Fibroblast of skin of right biceps (primary cell): ENCODE measurements at regions not wholly inside any gene's neighbourhood (a gene's known extent, or its start where the extent isn't known, plus 50 kb on each side); places are given as distances from the start of the nearest gene placed in this dataset.
"Not testable (repeated sequence)": the region's sequence is repeated elsewhere in the genome, so short reads cannot be mapped to it uniquely, and the experiment has no call there.

ENCODE experiments used
- DNase-seq: peaks from one replicate; pipeline ENCODE4 v3.0.0-alpha.2; 2013

DNA sequence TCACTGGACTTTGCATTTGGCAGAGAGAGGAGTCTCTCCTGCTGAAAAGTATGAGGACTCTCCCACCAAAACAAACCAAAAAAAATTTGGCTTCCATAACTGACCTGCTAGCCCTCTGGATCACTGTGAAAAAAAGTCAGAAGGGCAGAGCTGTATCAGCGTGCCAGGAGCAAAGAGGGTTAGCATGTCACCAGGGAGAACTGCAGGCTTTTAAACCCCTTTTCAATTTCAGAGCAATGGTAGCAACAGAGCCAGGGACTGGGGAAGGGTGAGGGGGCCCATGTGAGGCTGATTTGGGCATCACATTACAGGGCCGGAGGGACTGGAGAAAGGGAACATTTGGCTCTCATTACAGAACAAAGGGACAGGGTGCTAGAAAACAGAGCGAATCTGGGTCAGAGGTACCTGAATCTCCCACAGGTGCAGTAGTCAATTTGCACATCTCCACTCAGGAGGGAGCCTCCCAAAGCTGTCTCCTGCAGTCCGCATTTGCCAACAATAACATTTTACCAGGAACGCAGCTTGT is 185.7 kb upstream of the EYA4 start:
- no peak for DNase-seq

DNA sequence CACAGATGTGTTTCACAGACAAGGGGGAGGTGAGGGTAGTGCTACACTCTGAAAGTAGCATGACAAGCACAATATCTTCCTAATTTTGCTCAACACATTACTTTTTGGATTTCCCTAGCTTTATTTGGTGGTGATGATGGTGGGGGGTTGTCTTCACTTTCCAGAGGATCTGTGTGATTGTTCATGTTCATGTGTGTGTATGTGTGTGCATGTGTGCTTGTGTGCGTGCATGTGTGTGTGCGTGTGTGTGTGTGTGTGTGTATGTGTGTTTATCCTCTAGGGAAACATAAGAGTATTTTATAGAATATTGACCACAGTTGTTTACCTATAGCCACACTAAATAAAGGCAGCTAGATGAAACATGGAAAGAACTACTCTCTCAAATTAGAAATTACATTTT is 183.8 kb upstream of the EYA4 start:
- no peak for DNase-seq

DNA sequence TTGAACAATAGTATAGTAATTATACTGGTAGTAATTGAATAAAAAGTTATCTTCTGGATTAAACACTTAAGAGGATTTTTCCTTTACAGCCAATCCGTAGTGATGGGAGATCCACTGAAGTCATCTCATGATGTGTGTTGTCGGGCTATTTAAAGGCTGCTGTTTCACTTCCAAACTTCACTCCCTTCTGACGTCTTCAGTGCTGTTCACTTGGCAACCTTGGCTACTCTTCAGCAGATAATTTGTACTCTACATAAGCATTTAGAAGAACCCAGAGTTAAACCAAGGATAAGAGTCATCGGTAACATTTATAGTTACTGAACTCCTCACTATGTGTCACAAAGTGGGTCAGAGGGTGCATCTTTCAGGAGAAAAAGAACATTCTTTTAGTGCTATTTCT is 179.1 kb upstream of the EYA4 start:
- DNase-seq = peak; percentile 28

DNA sequence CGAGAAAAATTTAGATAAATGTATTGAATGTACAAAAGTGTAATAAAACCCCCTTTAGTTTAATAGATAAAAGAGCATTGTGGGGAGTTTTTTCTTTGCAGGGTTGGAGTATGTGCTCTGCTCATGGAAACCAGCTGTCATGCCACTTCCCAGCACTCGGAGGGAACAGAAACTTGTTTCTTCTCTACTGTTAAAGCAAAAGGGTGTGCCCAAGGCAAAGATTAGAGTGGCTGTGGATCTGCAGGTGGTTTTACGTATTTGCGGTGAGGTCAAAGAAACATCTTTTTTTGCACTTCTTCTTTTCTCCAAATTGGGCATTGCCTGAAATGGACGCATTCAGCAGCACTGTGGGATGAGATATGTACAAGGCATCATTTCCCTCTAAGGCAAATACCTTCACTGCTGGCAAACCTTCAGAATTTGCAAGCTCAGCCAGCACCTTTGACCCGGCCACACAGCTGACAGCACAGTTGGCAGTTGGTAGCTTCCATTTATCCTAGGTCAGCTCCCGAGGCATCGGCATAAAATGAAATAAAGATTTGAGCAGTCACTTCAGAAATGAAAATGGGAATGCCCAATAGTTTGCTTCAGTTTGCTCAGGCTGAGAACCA is 178.4 kb upstream of the EYA4 start:
- DNase-seq = no peak

DNA sequence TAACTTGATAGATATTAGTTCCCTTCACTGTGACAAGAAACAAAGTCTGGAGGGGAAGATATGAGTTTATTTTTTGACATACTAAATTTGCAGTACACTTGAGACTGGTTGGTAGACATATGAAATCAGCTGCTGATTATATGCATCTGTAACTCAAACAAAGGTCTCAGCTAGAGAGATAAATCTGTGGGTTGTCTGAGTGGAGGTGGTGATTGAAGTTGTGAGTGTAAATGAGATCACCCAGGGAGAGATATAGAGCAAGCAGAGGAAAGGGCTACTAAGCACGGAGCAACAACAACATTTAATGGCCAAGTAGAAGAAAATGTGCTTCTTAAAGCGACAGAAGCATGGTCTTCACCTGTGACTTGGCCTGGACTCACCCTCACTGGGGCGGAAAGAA is 173.2 kb upstream of the EYA4 start:
- no peak for DNase-seq

DNA sequence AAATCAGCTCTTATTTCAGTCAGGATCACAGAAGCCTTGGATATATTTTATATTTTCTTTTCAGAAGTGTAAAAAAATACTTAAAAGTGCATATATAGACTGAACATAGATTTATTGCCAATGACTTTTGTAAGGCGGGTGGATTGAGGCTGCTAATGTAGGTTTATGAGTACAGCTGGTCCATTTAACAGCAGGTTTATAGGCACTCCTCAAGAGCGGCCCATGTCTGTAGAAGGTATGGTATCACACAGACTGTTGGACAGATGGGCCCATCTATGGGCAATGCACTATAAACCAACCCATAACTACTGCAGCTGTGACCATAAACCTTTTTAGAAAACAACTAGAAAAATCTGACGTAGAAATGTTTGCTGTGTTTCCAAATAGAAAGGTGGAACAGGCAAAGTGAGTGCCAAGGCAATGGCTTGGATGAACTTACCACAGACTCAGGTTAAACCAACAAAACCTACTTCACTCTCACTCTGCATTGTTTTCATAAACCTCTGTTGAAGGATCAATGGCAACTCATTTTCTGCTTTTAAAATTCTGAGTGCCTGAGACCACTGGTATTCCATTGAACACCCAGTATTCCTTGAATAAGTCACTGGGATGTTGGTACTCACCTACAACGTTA is 170.6 kb upstream of the EYA4 start:
- no peak for DNase-seq

DNA sequence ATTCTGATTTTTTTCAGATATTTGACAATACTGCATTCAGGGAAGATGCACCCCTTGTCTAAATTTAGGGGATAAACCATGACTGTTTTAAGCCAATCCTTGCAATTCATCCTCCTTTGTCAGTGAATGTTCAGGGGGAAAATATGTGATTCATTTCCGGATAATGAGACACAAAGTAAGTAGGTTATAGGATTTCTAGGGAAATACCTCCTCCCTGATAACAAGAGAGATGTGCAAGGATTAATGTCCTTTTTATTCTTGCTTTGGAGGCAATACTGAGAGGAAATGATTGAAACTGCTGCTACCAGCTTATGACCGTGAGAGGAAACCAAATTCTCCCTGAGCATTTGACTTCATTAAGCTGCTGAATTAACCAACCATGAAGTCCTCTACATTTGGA is 161.3 kb upstream of the EYA4 start:
- no peak for DNase-seq

DNA sequence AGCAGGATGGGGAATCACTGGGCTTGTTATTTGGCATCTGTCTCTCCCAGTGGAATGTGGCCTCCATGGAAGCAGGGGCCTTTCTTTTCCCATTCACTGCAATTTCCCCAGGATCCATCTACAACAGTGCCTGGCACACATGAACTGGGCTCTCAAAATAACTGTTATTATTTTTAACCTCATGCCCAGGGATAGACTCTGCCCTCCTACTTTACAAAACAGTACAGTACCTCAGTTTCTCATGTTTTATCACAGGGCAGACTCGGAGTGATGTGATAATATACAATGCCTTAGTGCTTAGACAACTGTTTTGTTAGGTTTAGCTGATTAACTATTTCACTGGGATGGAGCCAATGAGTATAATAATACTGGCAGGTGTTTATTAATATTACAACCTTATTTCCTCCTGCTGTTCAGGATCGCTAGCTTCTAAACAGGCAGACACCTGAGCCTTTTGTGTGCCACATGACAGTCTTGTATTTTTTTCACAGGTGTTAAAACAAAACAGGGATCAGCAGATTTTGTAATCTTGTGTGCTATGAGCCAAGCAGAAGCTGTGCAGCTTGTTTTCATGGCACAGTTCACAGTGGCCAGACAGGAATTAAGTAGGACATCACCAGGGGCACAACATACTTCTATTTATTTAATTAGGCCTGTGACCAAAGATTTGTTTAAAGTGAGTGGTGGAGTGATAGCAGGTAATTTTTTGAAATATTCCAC is 157.7 kb upstream of the EYA4 start:
- no peak for DNase-seq

DNA sequence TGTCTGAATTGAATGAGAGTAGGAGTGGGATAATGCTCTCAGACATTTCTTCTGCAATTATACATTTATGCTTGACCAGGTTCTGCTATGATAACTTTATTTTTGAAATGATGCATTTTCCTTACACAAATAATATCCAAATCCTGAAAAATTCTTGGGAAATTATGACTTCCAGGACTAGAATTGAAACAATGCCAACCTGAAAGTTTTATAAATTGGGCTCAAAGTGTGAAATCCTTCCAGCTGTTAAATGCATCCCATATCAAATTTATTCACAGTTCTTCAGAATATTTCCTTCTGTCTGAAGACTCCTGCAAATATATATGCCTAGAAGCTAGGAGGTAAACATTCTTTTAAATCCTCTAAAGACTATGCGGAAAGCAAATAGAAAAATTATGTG is 155.7 kb upstream of the EYA4 start:
- no peak for DNase-seq

DNA sequence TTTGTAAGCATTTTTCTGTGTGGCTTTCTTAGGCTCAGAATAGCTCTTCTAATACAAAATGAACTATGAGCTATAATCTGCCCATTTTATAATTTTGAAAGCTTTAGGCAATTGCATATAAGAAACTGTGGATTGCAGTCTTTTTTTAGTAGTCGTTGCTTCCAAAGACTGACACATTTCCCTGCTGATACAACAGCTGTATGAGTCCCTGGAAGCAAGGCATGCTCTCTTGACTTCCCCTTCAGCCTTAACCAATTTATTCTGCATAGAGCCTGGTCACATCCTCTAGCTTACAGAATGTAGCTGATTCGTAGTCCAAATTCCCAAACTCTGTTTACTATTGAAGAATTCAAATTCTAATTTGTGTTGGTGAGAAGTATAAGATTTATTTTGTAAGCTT is 155.3 kb upstream of the EYA4 start:
- DNase-seq = no peak

DNA sequence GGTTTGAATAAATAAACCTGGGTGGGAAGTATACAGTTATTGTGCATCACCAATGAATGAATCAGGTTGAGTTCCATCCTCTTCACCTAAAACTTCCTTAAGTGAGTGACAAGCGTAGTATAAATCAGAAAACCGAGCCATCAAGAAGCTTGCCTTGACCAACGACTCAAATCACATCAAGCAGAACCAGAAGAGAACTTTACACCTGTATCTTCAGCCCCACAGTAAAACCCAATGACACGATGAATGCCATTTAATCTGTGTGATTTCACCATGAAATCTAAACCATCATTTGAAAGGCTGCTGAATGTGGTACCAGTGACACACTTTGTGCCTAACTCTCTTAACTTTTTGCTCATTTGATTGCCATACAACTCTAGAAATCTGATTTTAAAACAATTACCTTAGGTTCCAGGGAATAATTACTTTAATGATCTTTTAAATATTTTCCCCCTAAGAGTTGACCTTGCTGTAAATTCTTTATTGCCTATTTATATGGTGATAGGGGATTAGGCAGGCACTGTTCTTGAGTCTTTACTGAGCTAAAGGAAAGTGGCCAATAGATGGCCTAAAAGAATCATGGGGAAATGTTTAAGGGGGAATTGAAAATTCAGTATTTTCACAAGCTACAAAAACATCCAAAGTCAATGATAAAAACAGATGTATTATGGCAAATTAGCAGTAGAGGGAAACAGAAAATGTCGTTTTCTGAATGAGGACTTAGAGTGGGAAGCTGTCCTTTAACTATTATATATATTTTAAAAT is 152.0 kb upstream of the EYA4 start:
- DNase-seq = no peak

DNA sequence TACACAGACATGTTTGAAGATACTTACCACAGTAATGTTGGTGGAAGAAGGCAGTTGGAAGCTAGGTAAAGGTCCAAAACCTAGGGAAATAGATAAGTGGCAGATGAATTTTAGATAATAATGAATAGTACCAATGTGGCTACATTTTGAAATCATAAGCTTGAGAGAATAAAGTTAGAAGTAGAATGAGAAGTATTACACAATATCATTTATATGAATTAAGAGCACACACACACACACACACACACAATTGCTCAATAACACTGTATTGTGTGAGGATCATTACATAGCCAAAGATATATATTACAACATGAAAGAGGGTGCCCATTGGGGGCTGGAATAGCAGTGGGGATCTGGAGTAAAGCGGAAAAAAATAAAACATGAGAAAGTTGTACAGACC is 149.0 kb upstream of the EYA4 start:
- no peak for DNase-seq

DNA sequence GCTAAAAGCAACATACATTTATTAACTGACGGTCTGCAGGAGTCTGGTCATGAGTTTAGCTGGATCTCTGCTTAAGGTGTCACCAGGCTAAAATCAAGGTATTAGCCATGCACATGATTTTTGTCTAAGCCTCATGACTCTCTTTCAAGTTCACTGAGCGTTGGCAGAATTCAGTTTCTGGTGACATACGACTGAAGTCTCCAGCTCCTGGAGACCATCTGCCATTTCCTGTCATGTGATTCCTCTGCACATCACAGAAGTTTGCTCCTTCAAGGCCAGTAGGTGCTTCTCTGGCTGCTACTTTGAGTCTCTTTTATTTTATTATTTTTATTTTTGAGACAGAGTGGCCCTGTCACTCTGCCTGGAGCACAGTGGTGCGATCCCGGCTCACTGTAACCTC is 148.4 kb upstream of the EYA4 start:
- DNase-seq = no peak

DNA sequence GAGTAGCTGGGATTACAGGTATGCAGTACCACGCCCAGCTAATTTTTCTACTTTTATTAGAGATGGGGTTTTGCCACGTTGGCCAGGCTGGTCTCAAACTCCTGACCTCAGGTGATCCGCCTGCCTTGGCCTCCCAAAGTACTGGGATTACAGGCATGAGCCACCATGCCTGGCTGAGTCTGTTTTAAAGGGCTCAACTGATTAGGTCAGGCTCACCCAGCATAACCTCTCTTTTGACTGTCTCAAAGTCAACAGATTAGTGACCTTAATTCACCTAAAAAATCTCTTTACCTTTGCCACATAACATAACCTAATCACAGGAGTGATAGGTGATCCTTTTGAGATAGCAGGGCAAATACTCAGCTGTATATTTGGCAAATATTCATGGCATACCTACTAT is 147.9 kb upstream of the EYA4 start:
- DNase-seq = not testable (repeated sequence)

DNA sequence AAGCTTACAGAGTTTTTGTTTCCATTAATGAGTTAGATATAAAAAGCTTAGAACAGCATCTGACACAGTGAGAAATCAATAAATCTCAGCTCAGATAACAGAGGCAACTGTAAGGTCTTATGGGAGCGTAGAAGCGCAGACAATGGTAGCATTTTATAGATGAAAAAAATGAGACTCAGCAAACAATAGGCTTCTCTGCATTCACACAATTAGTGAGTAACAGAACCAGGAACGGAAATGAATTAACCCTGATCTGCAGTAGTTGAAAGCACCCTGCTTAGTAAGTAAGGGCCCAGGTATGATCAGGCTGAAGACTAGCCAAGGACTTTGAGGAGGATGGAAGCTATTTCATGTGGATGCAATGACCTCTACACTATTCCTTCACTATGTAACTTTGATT is 147.2 kb upstream of the EYA4 start:
- no peak for DNase-seq

DNA sequence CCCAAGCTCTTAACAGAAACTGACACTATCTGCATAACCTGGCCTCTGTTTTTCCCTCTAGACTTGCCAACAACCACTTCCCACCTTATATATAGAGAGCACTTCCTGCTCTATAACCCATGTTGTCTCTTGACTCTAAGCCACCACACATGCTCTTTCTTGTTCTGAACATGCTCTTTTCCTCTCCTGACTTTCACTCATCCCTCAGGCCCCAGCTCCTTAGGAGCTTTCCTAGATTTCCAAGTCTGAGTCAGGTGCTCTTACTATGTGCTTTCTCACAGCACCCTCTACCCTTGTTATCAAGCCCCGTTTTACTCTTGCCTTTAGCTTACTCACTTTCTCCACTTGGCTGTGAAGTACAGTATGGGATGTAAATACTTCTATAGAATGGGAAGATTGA is 143.9 kb upstream of the EYA4 start:
- no peak for DNase-seq

DNA sequence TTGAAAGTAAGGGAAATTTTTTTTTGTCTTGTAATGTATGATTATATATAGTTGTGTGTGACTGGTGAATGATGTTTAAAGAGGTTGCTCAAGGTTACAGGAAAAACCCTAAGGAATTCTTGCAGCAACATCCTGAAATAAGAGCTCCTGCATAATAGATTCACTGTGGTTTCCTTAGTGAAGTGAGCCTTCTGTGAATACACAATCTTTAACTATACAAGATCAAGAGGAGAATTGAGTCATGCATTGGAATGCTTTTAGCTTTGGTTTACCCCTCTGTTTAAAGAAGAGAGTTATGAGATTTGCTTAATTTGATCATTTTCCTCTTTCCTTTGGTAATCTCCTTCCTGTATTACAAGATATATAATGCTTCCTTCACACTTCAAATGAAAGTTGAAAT is 141.6 kb upstream of the EYA4 start:
- peak; percentile 90 for DNase-seq

DNA sequence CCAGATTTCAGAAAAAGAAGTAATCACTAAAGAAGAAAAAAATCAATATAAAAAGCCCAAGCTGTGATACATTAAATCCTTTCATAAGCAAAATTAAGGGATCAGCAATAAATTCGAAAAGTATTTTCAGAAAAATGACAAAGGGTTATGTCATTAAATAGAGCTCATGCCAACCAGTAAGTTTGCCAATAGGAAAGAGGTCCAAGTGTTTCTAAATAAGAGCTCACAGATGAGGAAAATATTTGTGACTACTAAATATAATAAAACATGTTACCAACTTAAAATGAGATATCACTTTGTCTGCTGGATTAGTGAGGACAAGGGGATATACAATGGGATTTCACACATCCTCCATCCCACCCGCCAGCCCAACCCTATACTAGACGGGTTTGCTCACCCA is 140.3 kb upstream of the EYA4 start:
- no peak for DNase-seq

DNA sequence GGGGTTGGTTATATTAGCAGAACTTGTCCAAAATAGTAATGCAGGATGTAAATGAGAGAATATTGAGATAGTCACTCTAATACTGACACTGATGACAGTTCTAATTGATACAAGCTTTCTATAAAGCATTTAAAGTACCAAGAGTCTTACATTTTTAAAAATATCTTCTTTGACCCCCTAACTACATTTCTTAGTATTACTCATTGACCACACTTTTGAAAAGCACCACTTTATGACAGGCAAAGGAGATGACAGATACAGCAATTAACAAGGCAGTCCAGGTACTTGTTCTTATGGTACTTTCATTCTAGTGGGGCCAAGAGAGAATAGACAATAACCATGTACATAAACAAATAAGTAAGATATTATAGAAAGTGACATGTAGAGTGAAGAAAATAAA is 139.4 kb upstream of the EYA4 start:
- peak; percentile 31 for DNase-seq

DNA sequence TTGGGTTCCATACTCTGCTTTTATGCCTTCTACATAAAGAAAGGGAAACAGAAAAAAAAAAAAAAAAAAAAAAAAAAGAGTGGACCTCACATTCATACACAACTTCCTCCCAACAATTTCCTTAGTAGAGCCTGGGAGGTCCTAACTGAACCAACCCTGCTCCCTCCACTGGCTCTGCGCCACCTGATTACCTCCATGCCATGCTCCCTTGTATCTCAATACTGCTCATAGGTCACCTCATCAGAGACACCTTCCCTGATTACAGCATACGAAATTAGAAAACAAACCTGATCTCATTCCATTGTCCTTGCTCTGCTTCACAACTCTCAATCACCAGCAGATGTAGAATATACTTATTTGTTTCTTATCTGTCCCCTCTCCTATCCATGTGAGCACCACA is 134.2 kb upstream of the EYA4 start:
- no peak for DNase-seq

DNA sequence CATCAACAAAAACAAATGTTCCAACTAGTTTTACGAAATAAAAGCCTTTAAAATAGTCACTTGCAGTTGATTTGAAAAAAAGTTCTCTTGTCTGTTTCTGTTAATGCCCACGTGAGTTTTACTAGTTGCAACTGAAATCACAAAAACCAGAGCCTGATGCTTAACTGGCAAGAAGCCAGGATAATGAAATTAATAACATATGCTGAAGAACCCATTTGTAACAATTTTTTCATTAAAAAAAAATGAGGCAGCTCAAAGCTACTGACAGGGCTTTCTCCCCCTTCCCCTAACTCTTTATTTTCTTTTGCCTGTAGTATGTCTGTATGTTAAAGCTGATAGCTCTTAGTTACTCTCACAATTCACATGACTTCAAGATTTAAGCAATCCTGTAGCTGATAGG is 132.7 kb upstream of the EYA4 start:
- DNase-seq = peak; percentile 21

DNA sequence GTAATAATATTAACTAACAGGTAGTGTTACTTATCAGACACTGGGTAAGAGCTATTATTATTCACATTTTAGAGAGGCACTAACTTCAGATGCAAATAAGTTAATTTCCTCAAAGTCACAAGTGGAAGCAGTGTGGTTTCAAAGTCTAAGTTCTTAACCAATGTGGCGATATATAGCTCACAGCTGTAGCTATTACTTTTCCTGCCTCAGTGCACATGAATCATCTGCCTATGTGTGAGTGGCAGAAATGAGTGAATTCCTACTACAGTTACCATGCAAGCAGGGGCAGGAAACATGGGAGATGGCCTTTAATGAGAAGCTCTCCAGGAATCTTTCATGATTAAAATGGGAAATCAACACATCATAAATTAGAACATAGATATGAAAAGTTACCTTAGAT is 126.2 kb upstream of the EYA4 start:
- no peak for DNase-seq

DNA sequence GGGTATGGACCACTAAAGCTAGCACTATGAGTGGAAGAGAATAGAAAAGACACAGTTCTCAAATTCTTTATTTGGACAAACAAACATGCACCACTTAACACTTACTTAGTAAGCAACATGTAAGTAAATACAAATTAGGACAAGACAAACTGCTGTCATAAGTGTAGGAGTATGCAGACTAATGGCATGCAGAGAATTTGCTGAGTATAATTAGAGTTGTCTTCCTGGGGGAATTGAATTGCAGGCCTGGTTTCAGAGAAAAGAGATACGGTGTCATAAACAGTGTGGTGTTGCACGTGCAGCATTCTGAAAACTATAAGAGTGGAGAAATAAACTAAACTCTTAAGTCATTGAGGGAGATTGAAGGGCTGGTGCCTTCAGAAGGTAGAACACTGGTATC is 125.2 kb upstream of the EYA4 start:
- DNase-seq = no peak

DNA sequence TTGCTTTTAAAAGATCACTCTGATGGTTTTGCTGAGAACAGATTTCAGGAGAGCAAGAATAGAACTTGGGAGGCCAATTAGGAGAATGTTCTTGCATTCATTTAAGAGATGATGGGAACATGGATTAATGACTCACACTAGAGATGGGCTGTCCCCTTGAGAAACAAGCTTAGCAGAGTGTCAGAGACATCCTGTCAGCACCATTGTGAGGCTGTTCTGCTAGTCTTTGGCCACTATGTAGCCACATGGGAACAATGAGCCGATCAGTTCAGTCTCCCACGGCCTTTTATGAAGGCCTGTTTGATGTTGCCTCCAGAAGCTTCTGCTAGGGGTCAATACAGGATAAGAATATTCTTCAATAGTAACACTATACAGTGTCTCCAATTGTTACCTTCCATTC is 113.0 kb upstream of the EYA4 start:
- DNase-seq = peak; percentile 56
